IMR-90 (cell line): ENCODE measurements at regions not wholly inside any gene's neighbourhood (a gene's known extent, or its start where the extent isn't known, plus 50 kb on each side); places are given as distances from the start of the nearest gene placed in this dataset.

Experiments
- ATAC-seq: fragments of 200-7000 bp; cut with Tn5 transposase; 2 replicates; pipeline ENCODE4 v1.9.1; 2020; ENCODE audit warnings: low read depth, mild to moderate bottlenecking, moderate library complexity
- BruUV-seq: library from RNA; stranded (reverse); fragments of 400-500 nt; replicated peaks from 2 replicates; lab custom pipeline; 2021; lab: Mats Ljungman, UMichigan
- CTCF ChIA-PET: fragments of 300-600 bp; formaldehyde crosslinking; extraction: SDS; loops from one replicate; lab custom pipeline; 2021; ENCODE audit warnings: antibody characterized with exemption; lab: Yijun Ruan, JAX
- POLR2A ChIA-PET: fragments of 300-600 bp; sonication (Branson Sonifier 250); formaldehyde crosslinking; loops from one replicate; lab custom pipeline; 2022; ENCODE audit warnings: antibody characterized with exemption; ENCODE audit not compliant: unreplicated experiment; lab: Charles Lee
- DNase-seq: peaks from one replicate; pipeline ENCODE4 v3.0.0; 2013
- H2AFZ ChIP-seq: replicated peaks from 2 replicates; pipeline ENCODE3; 2013; ENCODE audit warnings: low read length, mild to moderate bottlenecking; ENCODE audit not compliant: poor library complexity
- H2AK5ac ChIP-seq: 2 replicates; pipeline ENCODE4 v1.6.1; 2013; ENCODE audit warnings: low read depth, low read length, inconsistent platforms
- H2AK9ac ChIP-seq: replicated peaks from 2 replicates; pipeline ENCODE3; 2013; ENCODE audit warnings: mild to moderate bottlenecking, low read depth, low read length, moderate library complexity; ENCODE audit not compliant: poor library complexity
- H2BK120ac ChIP-seq: 2 replicates; pipeline ENCODE4 v1.6.1; 2013; ENCODE audit warnings: low read depth, low read length, inconsistent platforms
- H2BK15ac ChIP-seq: 3 replicates; pipeline ENCODE4 v1.6.1; 2013; ENCODE audit warnings: low read depth, low read length, inconsistent platforms
- H2BK20ac ChIP-seq: 2 replicates; pipeline ENCODE4 v1.6.1; 2013; ENCODE audit warnings: low read depth, mild to moderate bottlenecking, inconsistent platforms, low read length, moderate library complexity
- H2BK5ac ChIP-seq: 2 replicates; pipeline ENCODE4 v1.6.1; 2013; ENCODE audit warnings: mild to moderate bottlenecking, low read depth, low read length, inconsistent platforms; ENCODE audit not compliant: poor library complexity, severe bottlenecking
- H3K14ac ChIP-seq: replicated peaks from 2 replicates; pipeline ENCODE4 v1.6.1; 2013; ENCODE audit warnings: low read depth, low read length, inconsistent platforms
- H3K18ac ChIP-seq: 2 replicates; pipeline ENCODE4 v1.6.1; 2013; ENCODE audit warnings: low read depth, low read length, control low read depth
- H3K23ac ChIP-seq: 2 replicates; pipeline ENCODE4 v1.6.1; 2013; ENCODE audit warnings: low read depth, low read length, inconsistent platforms
- H3K27ac ChIP-seq: 2 replicates; pipeline ENCODE4 v1.5.1; 2013; ENCODE audit warnings: mild to moderate bottlenecking, control low read depth, low read length; ENCODE audit not compliant: insufficient read depth
- H3K27me3 ChIP-seq: 2 replicates; pipeline ENCODE4 v1.6.1; 2013; ENCODE audit warnings: low read length; ENCODE audit not compliant: control insufficient read depth, insufficient read depth
- H3K36me3 ChIP-seq: 2 replicates; pipeline ENCODE4 v1.6.1; 2013; ENCODE audit warnings: low read length, mixed read lengths; ENCODE audit not compliant: control insufficient read depth, insufficient read depth
- H3K4ac ChIP-seq: 2 replicates; pipeline ENCODE4 v1.6.1; 2013; ENCODE audit warnings: low read depth, low read length, inconsistent platforms
- H3K4me1 ChIP-seq: 2 replicates; pipeline ENCODE4 v1.6.1; 2013; ENCODE audit warnings: low read length, mixed read lengths; ENCODE audit not compliant: control insufficient read depth, insufficient read depth
- H3K4me2 ChIP-seq: 2 replicates; pipeline ENCODE4 v1.6.1; 2013; ENCODE audit warnings: low read depth, mild to moderate bottlenecking, control low read depth, low read length, moderate library complexity
- H3K4me3 ChIP-seq: 2 replicates; pipeline ENCODE4 v1.5.1; 2013; ENCODE audit warnings: low read depth, mild to moderate bottlenecking, control low read depth, low read length, moderate library complexity; ENCODE audit not compliant: insufficient read depth
- H3K56ac ChIP-seq: 2 replicates; pipeline ENCODE4 v1.6.1; 2013; ENCODE audit warnings: low read length, inconsistent platforms; ENCODE audit not compliant: insufficient read depth; ENCODE audit errors: extremely low read depth
- H3K79me1 ChIP-seq, 2 experiments: 2 replicates each; pipeline ENCODE4 v1.6.1; 2013; ENCODE audit warnings: low read length in 2 of 2, inconsistent platforms in 1 of 2, low read depth in 1 of 2
- H3K9ac ChIP-seq: 2 replicates; pipeline ENCODE4 v1.6.1; 2013; ENCODE audit warnings: low read depth, low read length, control low read depth
- H3K9me1 ChIP-seq: 2 replicates; pipeline ENCODE4 v1.6.1; 2013; ENCODE audit warnings: low read length, inconsistent platforms; ENCODE audit not compliant: insufficient read depth
- H3K9me3 ChIP-seq: 2 replicates; pipeline ENCODE4 v1.6.1; 2013; ENCODE audit warnings: low read length; ENCODE audit not compliant: control insufficient read depth, insufficient read depth
- H4K20me1 ChIP-seq: 2 replicates; pipeline ENCODE4 v1.6.1; 2013; ENCODE audit warnings: low read length, inconsistent platforms; ENCODE audit not compliant: insufficient read depth
- H4K5ac ChIP-seq: 2 replicates; pipeline ENCODE4 v1.6.1; 2013; ENCODE audit warnings: mild to moderate bottlenecking, low read depth, low read length, control low read depth
- H4K8ac ChIP-seq, 2 experiments: 2 replicates each; pipeline ENCODE4 v1.6.1; 2013; ENCODE audit warnings: low read depth in 2 of 2, low read length in 2 of 2, control low read depth in 1 of 2, inconsistent platforms in 1 of 2
- H4K91ac ChIP-seq: 2 replicates; pipeline ENCODE4 v1.6.1; 2013; ENCODE audit warnings: low read depth, low read length, inconsistent platforms; ENCODE audit not compliant: insufficient read depth
- CHD1 ChIP-seq: IDR thresholded peaks from 2 replicates; pipeline ENCODE4 v1.6.1; 2012; ENCODE audit warnings: low read depth, low read length, improper control_type of control experiment
- MXI1 ChIP-seq: IDR thresholded peaks from 2 replicates; pipeline ENCODE4 v1.6.1; 2012; ENCODE audit warnings: low read depth, mild to moderate bottlenecking, low read length, moderate library complexity, borderline replicate concordance
- RFX5 ChIP-seq: IDR thresholded peaks from 2 replicates; pipeline ENCODE4 v1.8.0; 2012; ENCODE audit warnings: low read depth, mild to moderate bottlenecking, low read length, moderate library complexity
- SMC3 ChIP-seq: fragments of 150-350 bp; IDR thresholded peaks from 2 replicates; pipeline ENCODE4 v1.6.1; 2016; ENCODE audit warnings: low read depth, mild to moderate bottlenecking, antibody characterized with exemption, low read length, moderate library complexity
- USF2 ChIP-seq: fragments of 150-350 bp; IDR thresholded peaks from 2 replicates; pipeline ENCODE4 v1.6.1; 2017; ENCODE audit warnings: mild to moderate bottlenecking, antibody characterized with exemption, low read length, low read depth
- WGBS, 2 experiments: methylation state at CpG; one replicate each; pipeline versions ENCODE4 v1.1.5 to v1.1.7; 2013; ENCODE audit warnings: missing lambda C conversion rate in 2 of 2; ENCODE audit not compliant: insufficient read length in 1 of 2; ENCODE audit errors: extremely low coverage in 2 of 2; 5-methylcytosine and 5-hydroxymethylcytosine counted together
- dilution Hi-C: fragments of 300-500 bp; cut with HindIII; formaldehyde crosslinking; loops from one replicate; pipeline ENCODE4 v1.14.3; 2018; ENCODE audit warnings: low sequenced_read_pairs; ENCODE audit not compliant: unreplicated experiment
- in situ Hi-C: fragments of 300-500 bp; cut with MboI; formaldehyde crosslinking; loops from 3 replicates; pipeline ENCODE4 v1.14.3; 2019; ENCODE audit warnings: low sequenced_read_pairs, inconsistent platforms, mixed read lengths
- intact Hi-C: fragments of 100-400 bp; cut with micrococcal nuclease; formaldehyde crosslinking; loops from 2 replicates; pipeline ENCODE4 v1.10.0; 2022
- TF ChIP-seq, protein P1 (sequence below): conservative IDR thresholded peaks from 2 replicates; pipeline ENCODE4 v1.5.1; 2012; ENCODE audit warnings: mild to moderate bottlenecking, low read depth, low read length, improper control_type of control experiment

DNA sequence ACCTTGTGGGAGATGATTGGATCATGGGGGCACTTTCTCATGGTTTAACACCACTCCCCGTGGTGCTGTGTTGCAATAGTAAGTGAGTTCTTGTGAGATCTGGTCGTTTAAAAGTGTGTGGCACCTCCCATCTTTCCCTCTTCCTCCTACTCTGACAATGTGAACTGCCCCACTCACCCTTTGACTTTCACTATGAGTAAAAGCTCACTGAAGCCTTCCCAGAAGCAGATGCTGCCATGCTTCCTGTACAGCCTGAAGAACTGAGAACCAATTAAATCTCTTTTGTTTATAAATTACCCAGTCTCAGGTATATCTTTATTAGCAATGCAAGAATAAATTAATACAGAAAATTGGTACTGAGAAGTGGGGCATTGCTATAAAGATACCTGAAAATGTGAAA, 509.6 kb upstream of the CT83 start:
- no peak overlapping the region for H3K23ac ChIP-seq
- DNase-seq, result no peak
- no peak overlapping the region for H4K5ac ChIP-seq
- TF ChIP-seq CHD1, result no peak
- no peak for TF ChIP-seq MXI1
- TF ChIP-seq, protein P1, sequence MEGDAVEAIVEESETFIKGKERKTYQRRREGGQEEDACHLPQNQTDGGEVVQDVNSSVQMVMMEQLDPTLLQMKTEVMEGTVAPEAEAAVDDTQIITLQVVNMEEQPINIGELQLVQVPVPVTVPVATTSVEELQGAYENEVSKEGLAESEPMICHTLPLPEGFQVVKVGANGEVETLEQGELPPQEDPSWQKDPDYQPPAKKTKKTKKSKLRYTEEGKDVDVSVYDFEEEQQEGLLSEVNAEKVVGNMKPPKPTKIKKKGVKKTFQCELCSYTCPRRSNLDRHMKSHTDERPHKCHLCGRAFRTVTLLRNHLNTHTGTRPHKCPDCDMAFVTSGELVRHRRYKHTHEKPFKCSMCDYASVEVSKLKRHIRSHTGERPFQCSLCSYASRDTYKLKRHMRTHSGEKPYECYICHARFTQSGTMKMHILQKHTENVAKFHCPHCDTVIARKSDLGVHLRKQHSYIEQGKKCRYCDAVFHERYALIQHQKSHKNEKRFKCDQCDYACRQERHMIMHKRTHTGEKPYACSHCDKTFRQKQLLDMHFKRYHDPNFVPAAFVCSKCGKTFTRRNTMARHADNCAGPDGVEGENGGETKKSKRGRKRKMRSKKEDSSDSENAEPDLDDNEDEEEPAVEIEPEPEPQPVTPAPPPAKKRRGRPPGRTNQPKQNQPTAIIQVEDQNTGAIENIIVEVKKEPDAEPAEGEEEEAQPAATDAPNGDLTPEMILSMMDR, result no peak
- TF ChIP-seq RFX5, result no peak
- no peak for TF ChIP-seq USF2
- no peak for TF ChIP-seq SMC3
- H2AFZ ChIP-seq, result no peak overlapping the region
- no CpG with 5 or more reads among the region's 2 CpGs for WGBS, 2 experiments
- no peaks in the 10 kb centered on the region for H3K4me1 ChIP-seq
- H3K4me2 ChIP-seq, result no peak overlapping the region
- H2BK120ac ChIP-seq, result no peak overlapping the region
- no peaks in the 10 kb centered on the region for H4K20me1 ChIP-seq
- dilution Hi-C loops, result no loop called here
- no peak overlapping the region for H2BK15ac ChIP-seq
- H2AK9ac ChIP-seq, result no peak overlapping the region
- peaks cover 3% of the 10 kb centered on the region; the same call in 1 of the 2 replicates for H3K9me3 ChIP-seq
- ChIA-PET POLR2A (no interaction called here), CTCF (interaction anchor here (0.6 kb wide), 1 partner anchor 703 kb away, joined by 3 read pairs; no protein-coding TSS in a partner anchor)
- H4K91ac ChIP-seq, result no peak overlapping the region
- H3K4ac ChIP-seq, result no peak overlapping the region
- H3K14ac ChIP-seq, result no peak overlapping the region
- ATAC-seq, result no peak
- H3K56ac ChIP-seq, result no peak overlapping the region
- no peak overlapping the region for H2BK5ac ChIP-seq
- H2BK20ac ChIP-seq, result no peak overlapping the region
- H3K18ac ChIP-seq, result no peak overlapping the region
- no peak overlapping the region for H3K9ac ChIP-seq
- intact Hi-C loops, result no loop called here
- no peaks in the 10 kb centered on the region for H3K9me1 ChIP-seq
- no peak overlapping the region for H4K8ac ChIP-seq
- H3K27ac ChIP-seq, result no peak overlapping the region
- no peaks in the 10 kb centered on the region for H3K27me3 ChIP-seq
- no TSS peak for BruUV-seq
- no peak overlapping the region for H2AK5ac ChIP-seq
- in situ Hi-C loops, result no loop called here
- no peaks in the 10 kb centered on the region for H3K79me1 ChIP-seq
- H3K4me3 ChIP-seq, result no peak overlapping the region
- no peaks in the 10 kb centered on the region for H3K36me3 ChIP-seq
